ENCODE measurements at regions not wholly inside any gene's neighbourhood (a gene's known extent, or its start where the extent isn't known, plus 50 kb on each side); places are given as distances from the start of the nearest gene placed in this dataset.

GRCh38 chr17:13734880-13735279, 133.2 kb upstream of the HS3ST3A1 start:
- TF ChIP-seq CTCF (IDR thresholded peaks at IDR 0.05 in 8 of 11, conservative IDR thresholded peaks at IDR 0.05 in 3 of 11): no peak
- TF ChIP-seq POLR2AphosphoS5 (IDR thresholded peaks at IDR 0.05): no peak
